SU-DHL-6 (cell line): ENCODE measurements at regions not wholly inside any gene's neighbourhood (a gene's known extent, or its start where the extent isn't known, plus 50 kb on each side); places are given as distances from the start of the nearest gene placed in this dataset.

Source experiments
- CTCF ChIP-seq: fragments of 200-600 bp; sonication (generic); IDR thresholded peaks from one replicate; pipeline ENCODE4 v1.5.1; 2017; ENCODE audit warnings: antibody characterized with exemption, mild to moderate bottlenecking, low read length, moderate library complexity; ENCODE audit not compliant: insufficient read depth, poor library complexity, severe bottlenecking
- EZH2phosphoT487 ChIP-seq: fragments of 200-600 bp; sonication (generic), shearing (Covaris generic); conservative IDR thresholded peaks from 2 replicates; pipeline ENCODE4 v1.6.1; 2018; ENCODE audit warnings: mild to moderate bottlenecking, antibody characterized with exemption, low read length, moderate library complexity, mixed read lengths

GRCh38 chr3:153097213-153097612 lies 64.8 kb upstream of the RAP2B start:
- no peak for TF ChIP-seq CTCF
- TF ChIP-seq EZH2phosphoT487, result no peak
